ENCODE measurements at regions not wholly inside any gene's neighbourhood (a gene's known extent, or its start where the extent isn't known, plus 50 kb on each side); places are given as distances from the start of the nearest gene placed in this dataset.
"Not testable (repeated sequence)": the region's sequence is repeated elsewhere in the genome, so short reads cannot be mapped to it uniquely, and the experiment has no call there.

GRCh38 chr3:30521156-30521715 is 85.2 kb upstream of the TGFBR2 start:
- no peak for DNase-seq (ENCODE audit: low spot score)

- DNase-seq (ENCODE audit: low spot score), result no peak
Observed at GRCh38 chr3:30522476-30522875, 83.9 kb upstream of the TGFBR2 start.

- DNase-seq (ENCODE audit: low spot score), result no peak
Observed at GRCh38 chr3:30523366-30523765, 83.0 kb upstream of the TGFBR2 start.

- DNase-seq (ENCODE audit: low spot score), result no peak
Observed at GRCh38 chr3:30524357-30525040, 81.9 kb upstream of the TGFBR2 start.

- DNase-seq (ENCODE audit: low spot score), result no peak
Observed at GRCh38 chr3:30526031-30526430, 80.4 kb upstream of the TGFBR2 start.

GRCh38 chr3:30527186-30527585 is 79.2 kb upstream of the TGFBR2 start:
- no peak for DNase-seq (ENCODE audit: low spot score)

- no peak for DNase-seq (ENCODE audit: low spot score)
Observed at GRCh38 chr3:30527720-30528119, 78.7 kb upstream of the TGFBR2 start.

- no peak for DNase-seq (ENCODE audit: low spot score)
Observed at GRCh38 chr3:30530084-30530483, 76.3 kb upstream of the TGFBR2 start.

GRCh38 chr3:30531017-30531570 is 75.3 kb upstream of the TGFBR2 start:
- no peak for DNase-seq (ENCODE audit: low spot score)

- no peak for DNase-seq (ENCODE audit: low spot score)
Observed at GRCh38 chr3:30535525-30535924, 70.9 kb upstream of the TGFBR2 start.

- DNase-seq (ENCODE audit: low spot score), result no peak
Observed at GRCh38 chr3:30538791-30539190, 67.6 kb upstream of the TGFBR2 start.

- no peak for DNase-seq (ENCODE audit: low spot score)
Observed at GRCh38 chr3:30539206-30539605, 67.2 kb upstream of the TGFBR2 start.

- DNase-seq (ENCODE audit: low spot score), result no peak
Observed at GRCh38 chr3:30539772-30540171, 66.6 kb upstream of the TGFBR2 start.

GRCh38 chr3:30541156-30541555 is 65.2 kb upstream of the TGFBR2 start:
- DNase-seq (ENCODE audit: low spot score), result not testable (repeated sequence)

- DNase-seq (ENCODE audit: low spot score), result no peak
Observed at GRCh38 chr3:30542897-30543296, 63.5 kb upstream of the TGFBR2 start.

GRCh38 chr3:30544812-30545211 is 61.6 kb upstream of the TGFBR2 start:
- DNase-seq (ENCODE audit: low spot score), result no peak

- DNase-seq (ENCODE audit: low spot score), result no peak
Observed at GRCh38 chr3:30546934-30547333, 59.5 kb upstream of the TGFBR2 start.

- DNase-seq (ENCODE audit: low spot score), result no peak
Observed at GRCh38 chr3:30547716-30548115, 58.7 kb upstream of the TGFBR2 start.

GRCh38 chr3:30548600-30548999 is 57.8 kb upstream of the TGFBR2 start:
- no peak for DNase-seq (ENCODE audit: low spot score)

- DNase-seq (ENCODE audit: low spot score), result no peak
Observed at GRCh38 chr3:30549600-30549999, 56.8 kb upstream of the TGFBR2 start.

- DNase-seq (ENCODE audit: low spot score), result no peak
Observed at GRCh38 chr3:30550246-30550645, 56.2 kb upstream of the TGFBR2 start.

- DNase-seq (ENCODE audit: low spot score), result no peak
Observed at GRCh38 chr3:30551266-30551665, 55.1 kb upstream of the TGFBR2 start.

- DNase-seq (ENCODE audit: low spot score), result no peak
Observed at GRCh38 chr3:30551927-30552326, 54.5 kb upstream of the TGFBR2 start.

Data from putamen (tissue), 1 donor.